Coronary artery (tissue), 2 donors: ENCODE measurements at regions not wholly inside any gene's neighbourhood (a gene's known extent, or its start where the extent isn't known, plus 50 kb on each side); places are given as distances from the start of the nearest gene placed in this dataset.
A peak's percentile ranks its signal among the peaks of the same experiment; 100 is the strongest.
"Not testable (repeated sequence)": the region's sequence is repeated elsewhere in the genome, so short reads cannot be mapped to it uniquely, and the experiment has no call there.

Experiments used
- DNase-seq: peaks from one replicate; pipeline ENCODE4 v3.0.0-alpha.2; 2017; ENCODE audit warnings: low spot score
- H3K27ac ChIP-seq, 2 donors: fragments of 200-600 bp; sonication (generic); one replicate each; pipeline ENCODE4 v1.5.1; 2016 to 2019
- H3K4me3 ChIP-seq: fragments of 200-600 bp; sonication (generic); 2 replicates; pipeline ENCODE4 v1.5.1; 2016; ENCODE audit warnings: mild to moderate bottlenecking, moderate library complexity
- CTCF ChIP-seq: fragments of 200-600 bp; sonication (generic); IDR thresholded peaks from one replicate; pipeline ENCODE4 v1.5.1; 2019; ENCODE audit warnings: antibody characterized with exemption

DNA sequence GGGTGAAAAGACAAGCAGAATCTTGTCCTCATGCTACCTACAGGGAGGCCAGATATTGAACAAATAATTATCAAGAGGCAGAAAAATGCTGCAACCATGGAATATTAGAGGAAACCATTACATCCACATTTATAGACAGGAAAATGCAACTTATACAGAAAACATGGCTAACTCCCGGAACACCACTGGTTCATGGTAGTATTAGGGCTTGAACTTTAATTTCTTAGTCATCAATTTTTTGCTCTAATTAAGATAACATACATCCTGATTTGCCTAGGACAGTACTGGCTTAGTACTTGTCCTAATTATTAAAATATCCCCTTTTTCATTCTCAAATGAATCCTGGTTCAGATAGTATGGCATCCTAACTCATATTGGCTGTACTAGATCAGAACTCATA, 76.3 kb upstream of the TGFBR2 start:
- DNase-seq = no peak
- TF ChIP-seq CTCF = no peak
- H3K27ac ChIP-seq = no peak overlapping the region
- no peak overlapping the region for H3K4me3 ChIP-seq

GRCh38 chr3:30531017-30531570, 75.3 kb upstream of the TGFBR2 start:
- no peak for DNase-seq
- no peak overlapping the region for H3K27ac ChIP-seq
- no peak overlapping the region for H3K4me3 ChIP-seq
- no peak for TF ChIP-seq CTCF

- no peak for TF ChIP-seq CTCF
- DNase-seq = no peak
- H3K4me3 ChIP-seq = no peak overlapping the region
- peak overlapping the region in 1 of 2 donors; percentile 45 for H3K27ac ChIP-seq
These were observed 70.9 kb upstream of the TGFBR2 start for GRCh38 chr3:30535525-30535924.

DNA sequence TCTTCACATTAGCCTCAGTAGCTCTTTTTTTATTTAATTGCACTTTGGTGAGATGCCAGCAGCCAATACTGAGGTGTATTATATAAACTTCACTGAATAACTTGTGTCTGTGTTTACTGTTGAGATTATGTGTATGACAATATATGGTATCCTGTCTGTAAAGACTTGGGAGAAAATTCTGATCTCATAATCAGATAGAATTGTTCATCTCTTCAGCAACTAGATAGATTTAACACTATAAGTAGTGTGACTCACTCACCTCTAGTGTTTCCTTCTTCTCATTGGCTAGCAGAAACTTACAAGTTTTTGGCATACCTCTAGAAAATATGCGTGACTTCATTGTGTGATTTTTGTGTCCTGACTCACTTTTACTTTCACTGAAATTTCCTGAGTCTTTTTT, 67.6 kb upstream of the TGFBR2 start:
- no peak for DNase-seq
- Histone ChIP-seq H3K27ac (no peak overlapping the region), H3K4me3 (no peak overlapping the region)
- TF ChIP-seq CTCF = no peak

DNA sequence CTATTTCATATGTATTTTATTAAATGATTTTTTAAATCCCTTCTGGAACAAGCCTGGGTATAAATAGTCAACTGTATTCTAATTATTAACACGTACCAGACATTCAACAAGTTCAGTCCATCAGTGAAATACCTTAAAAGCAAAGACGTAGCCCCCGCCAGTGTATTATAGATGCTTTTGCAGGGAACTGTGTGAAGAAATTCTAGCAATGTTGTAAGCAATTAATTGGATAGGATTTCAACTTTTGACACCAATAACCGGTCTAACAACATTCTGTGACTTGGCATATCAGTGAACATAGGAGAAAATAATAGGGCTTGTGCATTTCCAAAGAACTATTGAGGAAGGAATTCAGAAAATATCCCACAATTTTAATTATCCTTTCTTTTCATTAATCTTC, 67.2 kb upstream of the TGFBR2 start:
- DNase-seq = no peak
- no peak overlapping the region for H3K4me3 ChIP-seq
- TF ChIP-seq CTCF = no peak
- no peak overlapping the region for H3K27ac ChIP-seq

DNA sequence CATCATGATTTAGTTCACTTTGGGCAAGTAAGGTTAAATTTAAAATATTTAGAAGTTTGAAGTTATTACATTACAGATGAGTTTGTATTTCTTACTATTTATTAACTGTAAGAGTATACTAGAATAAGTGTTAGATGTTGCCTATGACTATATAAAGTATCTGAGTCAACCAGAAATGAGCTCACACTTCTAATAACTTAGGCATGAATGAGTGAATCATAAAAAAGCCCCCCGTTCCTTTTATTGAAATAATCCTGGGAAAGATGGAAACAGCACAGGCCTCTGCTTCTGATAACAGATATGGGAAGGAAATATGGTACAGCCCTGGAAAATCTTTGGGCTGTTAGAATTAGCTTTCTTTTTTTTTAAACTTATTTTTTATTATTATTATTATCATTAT, 66.6 kb upstream of the TGFBR2 start:
- no peak for DNase-seq
- no peak overlapping the region for H3K27ac ChIP-seq
- no peak overlapping the region for H3K4me3 ChIP-seq
- no peak for TF ChIP-seq CTCF

DNA sequence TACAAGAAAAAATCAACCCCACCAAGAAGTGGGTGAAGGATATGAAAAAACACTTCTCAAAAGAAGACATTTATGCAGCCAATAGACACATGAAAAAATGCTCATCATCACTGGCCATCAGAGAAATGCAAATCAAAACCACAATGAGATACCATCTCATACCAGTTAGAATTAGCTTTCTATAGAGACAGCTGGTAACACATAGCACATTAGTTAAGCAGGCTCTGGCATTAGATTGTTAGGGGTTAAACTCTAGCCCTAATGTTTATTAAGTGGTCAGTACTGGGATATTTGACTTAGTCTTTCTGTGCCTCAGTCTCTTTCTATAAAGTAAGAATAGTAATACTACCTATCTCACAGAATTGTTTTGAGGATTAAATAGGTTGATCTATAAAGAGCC, 65.2 kb upstream of the TGFBR2 start:
- not testable (repeated sequence) for H3K27ac ChIP-seq, DNase-seq, H3K4me3 ChIP-seq

DNA sequence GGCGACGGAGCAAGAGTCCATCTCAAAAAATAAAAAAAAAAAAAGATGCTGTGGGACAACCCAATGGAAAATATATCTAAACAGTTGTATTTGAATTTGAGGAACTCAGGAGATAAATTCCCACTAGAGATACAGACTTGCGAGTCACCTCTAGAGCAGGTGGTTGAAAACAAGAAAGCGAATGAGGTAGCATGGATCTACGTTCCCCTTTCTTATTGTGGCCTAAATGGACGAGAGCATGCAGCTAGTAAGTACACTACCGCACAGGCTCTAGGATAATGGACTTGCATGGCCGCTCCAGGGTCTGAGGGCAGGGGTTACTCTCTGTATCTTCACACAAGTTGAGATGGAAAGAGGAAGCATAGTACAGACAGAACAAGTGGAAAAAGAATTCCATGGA, 63.5 kb upstream of the TGFBR2 start:
- no peak for TF ChIP-seq CTCF

More for the DNA sequence above, 63.5 kb upstream of the TGFBR2 start:
- Histone ChIP-seq H3K27ac (no peak overlapping the region), H3K4me3 (no peak overlapping the region)
- DNase-seq = no peak
